C4-2B (cell line): ENCODE measurements at regions not wholly inside any gene's neighbourhood (a gene's known extent, or its start where the extent isn't known, plus 50 kb on each side); places are given as distances from the start of the nearest gene placed in this dataset.

Source experiments
- H3K27ac ChIP-seq: fragments of 450-650 bp; 2 replicates; pipeline ENCODE4 v1.5.1; 2017
- ZFX ChIP-seq: fragments of 450-650 bp; IDR thresholded peaks from 2 replicates; pipeline ENCODE4 v1.6.1; 2017
- TF ChIP-seq, protein P1 (sequence below): fragments of 450-650 bp; conservative IDR thresholded peaks from 2 replicates; pipeline ENCODE4 v1.5.1; 2017; ENCODE audit warnings: mild to moderate bottlenecking

DNA sequence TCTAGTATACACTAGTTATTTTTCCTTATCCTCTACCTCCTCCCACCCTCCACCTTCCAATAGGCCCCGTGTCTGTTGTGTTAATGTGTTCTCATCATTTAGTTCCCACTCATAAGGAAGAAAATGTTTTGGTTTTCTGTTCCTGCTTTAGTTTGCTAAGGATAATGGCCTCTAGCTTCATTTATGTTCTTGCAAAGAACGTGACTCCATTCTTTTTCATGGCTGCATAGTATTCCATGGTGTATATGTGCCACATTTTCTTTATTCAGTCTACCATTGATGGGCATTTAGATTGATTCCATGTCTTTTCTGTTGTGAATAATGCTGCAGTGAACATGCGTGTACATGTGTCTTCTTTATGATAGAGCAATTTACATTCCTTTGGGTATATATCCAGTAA is 146.5 kb upstream of the GAS1 start:
- TF ChIP-seq ZFX, result no peak
- TF ChIP-seq, protein P1, sequence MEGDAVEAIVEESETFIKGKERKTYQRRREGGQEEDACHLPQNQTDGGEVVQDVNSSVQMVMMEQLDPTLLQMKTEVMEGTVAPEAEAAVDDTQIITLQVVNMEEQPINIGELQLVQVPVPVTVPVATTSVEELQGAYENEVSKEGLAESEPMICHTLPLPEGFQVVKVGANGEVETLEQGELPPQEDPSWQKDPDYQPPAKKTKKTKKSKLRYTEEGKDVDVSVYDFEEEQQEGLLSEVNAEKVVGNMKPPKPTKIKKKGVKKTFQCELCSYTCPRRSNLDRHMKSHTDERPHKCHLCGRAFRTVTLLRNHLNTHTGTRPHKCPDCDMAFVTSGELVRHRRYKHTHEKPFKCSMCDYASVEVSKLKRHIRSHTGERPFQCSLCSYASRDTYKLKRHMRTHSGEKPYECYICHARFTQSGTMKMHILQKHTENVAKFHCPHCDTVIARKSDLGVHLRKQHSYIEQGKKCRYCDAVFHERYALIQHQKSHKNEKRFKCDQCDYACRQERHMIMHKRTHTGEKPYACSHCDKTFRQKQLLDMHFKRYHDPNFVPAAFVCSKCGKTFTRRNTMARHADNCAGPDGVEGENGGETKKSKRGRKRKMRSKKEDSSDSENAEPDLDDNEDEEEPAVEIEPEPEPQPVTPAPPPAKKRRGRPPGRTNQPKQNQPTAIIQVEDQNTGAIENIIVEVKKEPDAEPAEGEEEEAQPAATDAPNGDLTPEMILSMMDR, result no peak

DNA sequence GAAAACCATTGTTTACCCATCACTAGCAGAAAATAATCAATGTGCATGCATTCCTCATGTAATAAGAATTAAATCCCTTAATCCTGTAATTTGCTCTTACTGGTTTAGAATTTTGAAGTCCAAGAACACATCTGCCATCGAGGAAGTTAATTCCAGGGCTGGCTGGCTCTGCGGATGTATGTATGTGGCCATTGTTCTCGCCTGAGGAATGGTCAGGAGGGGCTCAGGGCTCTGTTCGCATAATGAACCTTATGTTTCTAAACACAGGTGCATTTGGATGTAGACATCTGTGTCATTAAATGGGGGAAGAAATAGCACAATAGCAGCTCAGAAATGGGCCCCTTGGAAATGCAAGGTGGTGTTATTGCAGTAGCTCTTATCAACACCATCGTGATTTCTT is 148.6 kb upstream of the GAS1 start:
- TF ChIP-seq ZFX, result no peak
- TF ChIP-seq, protein P1, result no peak
- no peak overlapping the region for H3K27ac ChIP-seq

More for the DNA sequence above, 146.5 kb upstream of the GAS1 start:
- H3K27ac ChIP-seq, result no peak overlapping the region

DNA sequence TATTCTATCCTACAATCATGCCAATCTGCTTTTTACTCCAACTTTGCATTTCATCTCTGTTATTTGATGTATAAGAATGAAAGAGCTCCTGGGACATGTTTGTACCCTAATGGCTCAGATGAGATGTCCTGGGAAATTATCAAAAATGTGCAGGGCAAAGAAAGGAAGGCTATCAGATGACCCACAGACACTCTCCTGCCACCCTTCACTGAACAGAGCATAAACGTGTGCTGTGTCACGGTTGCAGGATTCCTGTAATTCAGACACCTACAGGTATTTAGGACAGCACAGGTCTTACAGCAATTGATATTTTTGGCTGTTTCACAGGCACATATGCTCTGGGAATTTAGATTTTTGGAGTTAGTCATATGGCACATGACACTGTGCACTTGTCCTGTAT is 149.2 kb upstream of the GAS1 start:
- TF ChIP-seq, protein P1, result no peak
- TF ChIP-seq ZFX, result no peak
- no peak overlapping the region for H3K27ac ChIP-seq

DNA sequence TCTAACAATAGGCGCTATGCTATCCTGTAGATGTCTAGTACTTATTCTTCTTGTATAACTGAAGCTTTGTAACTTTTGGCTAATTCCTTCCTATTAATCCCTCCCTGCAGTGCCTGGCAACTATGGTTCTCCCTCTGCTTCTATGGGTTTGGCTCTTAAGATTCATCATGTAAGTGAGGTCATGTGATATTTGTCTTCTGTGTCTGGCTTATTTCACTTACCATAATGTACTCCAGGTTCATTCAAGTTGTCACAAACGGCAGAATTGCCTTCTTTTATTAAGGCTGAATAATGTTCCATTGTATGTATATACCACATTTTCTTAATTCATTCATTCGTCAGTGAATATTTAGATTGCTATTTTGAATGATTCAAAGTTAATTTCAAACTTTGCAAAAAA is 149.9 kb upstream of the GAS1 start:
- H3K27ac ChIP-seq, result no peak overlapping the region
- TF ChIP-seq, protein P1, result no peak
- no peak for TF ChIP-seq ZFX

DNA sequence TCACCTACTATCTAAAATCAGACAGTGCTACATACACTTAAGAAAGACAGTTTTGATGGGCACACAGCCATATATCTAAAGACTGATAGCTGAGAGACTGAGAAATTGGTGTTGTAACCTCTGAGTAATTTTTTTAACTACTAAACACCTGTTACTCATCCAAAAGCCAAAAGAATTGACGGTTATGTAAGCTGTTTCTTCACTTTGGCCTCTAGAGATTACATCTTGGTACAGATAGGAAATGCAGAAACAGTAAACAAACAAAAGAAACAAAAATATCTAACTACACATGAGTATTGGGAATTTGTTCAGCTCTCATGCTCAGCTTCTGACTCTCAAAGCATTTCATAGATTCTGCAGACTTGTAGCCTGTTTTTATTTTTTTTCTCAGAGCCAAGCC is 152.1 kb upstream of the GAS1 start:
- no peak overlapping the region for H3K27ac ChIP-seq
- TF ChIP-seq, protein P1, result no peak
- no peak for TF ChIP-seq ZFX

DNA sequence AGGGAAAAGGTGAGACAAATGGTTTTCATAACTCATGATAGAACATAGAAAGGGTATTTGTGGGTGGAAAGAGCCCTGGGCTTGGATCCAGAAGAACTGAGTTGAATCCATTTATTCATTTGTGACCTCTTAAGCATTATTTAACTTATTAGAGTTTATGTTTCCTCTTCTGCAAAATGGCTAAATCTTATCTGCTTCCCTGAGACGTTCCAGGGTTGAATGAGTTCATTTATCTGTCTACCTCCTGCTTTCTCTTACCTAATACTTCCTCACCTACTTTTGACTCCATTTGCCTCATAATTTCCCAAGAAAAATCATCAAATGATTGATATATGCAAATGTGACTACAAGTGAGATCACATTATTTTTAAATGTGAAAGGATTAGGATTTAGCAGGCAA is 152.7 kb upstream of the GAS1 start:
- TF ChIP-seq, protein P1, result no peak
- TF ChIP-seq ZFX, result no peak
- no peak overlapping the region for H3K27ac ChIP-seq

DNA sequence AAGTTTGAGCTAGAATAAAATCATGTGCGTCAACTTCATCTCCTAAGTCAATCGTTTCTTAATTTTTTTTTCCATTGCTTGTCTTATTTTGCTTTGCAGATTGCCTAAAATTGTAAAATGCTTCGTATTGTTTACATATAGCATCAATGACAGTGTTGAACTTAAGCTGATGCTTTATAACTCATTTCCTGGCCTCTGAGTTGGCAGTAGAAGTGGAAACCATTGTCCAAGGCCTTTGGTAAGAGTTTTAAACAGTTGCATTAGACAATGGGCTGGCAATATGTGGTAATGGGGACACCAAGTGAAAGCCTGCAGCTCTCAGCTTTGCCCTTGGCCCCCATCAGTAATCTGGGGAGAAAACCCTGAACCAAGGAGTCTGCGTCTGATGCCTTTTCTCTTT is 154.8 kb upstream of the GAS1 start:
- TF ChIP-seq ZFX, result no peak
- TF ChIP-seq, protein P1, result no peak
- H3K27ac ChIP-seq, result no peak overlapping the region
